GM21717 (cell line): ENCODE measurements at regions not wholly inside any gene's neighbourhood (a gene's known extent, or its start where the extent isn't known, plus 50 kb on each side); places are given as distances from the start of the nearest gene placed in this dataset.
A peak's percentile ranks its signal among the peaks of the same experiment; 100 is the strongest.
"Not testable (repeated sequence)": the region's sequence is repeated elsewhere in the genome, so short reads cannot be mapped to it uniquely, and the experiment has no call there.

Experiments used
- ATAC-seq: cut with Tn5 transposase; IDR thresholded peaks from one replicate; pipeline ENCODE4 v1.9.1; 2021; ENCODE audit warnings: mild to moderate bottlenecking, moderate library complexity; ENCODE audit not compliant: unreplicated experiment

DNA sequence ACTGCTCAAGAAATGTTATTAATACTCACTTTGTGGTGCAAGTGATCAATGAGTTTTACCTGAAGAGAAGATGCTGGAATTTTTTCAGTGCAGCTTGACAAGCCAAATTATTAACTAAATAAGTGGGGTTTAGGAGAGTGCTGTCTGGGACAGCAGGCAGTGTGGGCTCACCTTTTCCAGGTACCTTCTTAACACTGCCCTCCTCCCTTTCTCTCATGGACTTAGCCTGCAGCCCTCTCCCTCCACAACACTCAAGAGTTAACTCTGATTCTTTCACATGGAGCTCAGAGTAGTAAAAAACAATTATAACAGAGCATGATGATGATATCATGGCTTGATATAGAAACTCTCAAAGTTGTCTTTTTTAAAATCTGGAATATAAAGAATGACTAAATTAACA is 404.8 kb upstream of the SLC30A5 start:
- ATAC-seq: no peak

DNA sequence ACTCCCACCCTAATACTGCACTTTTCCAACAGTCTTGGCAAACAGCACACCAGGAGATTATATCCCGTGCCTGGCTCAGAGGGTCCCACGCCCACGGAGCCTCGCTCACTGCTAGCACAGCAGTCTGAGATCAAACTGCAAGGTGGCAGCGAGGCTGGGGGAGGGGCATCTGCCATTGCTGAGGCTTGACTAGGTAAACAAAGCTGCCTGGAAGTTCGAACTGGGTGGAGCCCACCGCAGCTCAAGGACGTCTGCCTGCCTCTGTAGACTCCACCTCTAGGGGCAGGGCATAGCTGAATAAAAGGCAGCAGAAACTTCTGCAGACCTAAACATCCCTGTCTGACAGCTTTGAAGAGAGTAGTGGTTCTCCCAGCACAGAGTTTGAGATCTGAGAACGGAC is 401.9 kb upstream of the SLC30A5 start:
- ATAC-seq: not testable (repeated sequence)

DNA sequence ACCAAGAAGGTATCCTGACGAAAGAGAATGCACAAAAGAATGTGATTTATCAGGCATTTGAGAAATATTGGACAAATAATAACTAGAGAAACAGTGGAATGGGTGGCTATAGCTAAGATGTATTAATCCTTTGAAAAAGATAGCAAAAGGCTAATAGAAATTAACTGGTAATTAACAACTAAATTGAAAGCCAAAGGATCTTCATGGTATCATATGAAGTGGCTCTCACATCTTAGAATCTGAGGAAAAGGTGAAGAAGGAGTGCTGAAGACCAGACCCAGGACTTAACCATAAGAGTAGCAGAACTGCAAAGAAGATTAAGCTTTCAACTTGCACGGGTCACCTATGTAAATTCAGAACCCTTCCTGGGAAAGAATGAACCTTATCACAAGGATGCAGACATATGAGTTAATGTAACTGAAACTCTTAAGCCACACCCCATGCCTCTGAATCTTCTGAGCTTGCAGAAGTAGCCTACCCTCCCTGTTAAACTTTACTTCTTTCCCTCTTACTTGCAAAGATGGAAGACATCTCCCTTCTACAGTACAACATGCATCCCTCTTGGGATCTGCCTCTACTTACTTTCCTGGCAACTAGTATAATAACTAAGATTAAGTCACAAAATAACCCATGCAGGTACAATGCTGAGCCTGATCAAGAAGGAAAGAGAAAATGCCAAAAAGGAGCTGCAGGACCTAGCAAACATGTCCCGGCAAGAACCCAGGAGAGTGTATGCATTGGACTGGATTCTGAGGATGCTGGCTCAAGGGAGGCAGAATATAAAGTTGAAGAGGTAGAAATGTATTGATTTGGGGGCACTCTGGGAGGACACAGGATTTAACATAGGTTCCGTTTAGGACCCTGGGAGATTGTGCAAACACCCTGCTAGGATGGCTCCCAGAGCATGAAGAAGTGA is 395.5 kb upstream of the SLC30A5 start:
- no peak for ATAC-seq

DNA sequence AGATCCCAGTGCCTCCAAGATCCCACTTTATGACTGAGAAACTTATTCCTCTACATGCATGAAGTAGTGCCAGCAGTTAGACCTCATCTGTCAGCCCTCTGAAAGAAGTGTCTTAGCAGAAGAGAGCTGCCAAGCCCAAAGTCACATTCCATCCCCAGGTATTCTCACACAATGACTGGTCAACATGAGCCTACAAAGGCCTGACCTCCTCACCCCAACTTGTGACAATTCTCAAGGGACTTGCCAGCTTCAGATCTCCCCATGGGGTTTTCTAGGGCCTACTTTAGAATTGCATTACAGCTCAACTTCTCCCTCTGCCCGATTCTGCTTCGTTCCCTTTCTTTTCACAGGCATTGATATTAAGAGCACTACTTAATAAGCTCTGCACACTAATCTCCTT is 393.8 kb upstream of the SLC30A5 start:
- no peak for ATAC-seq

DNA sequence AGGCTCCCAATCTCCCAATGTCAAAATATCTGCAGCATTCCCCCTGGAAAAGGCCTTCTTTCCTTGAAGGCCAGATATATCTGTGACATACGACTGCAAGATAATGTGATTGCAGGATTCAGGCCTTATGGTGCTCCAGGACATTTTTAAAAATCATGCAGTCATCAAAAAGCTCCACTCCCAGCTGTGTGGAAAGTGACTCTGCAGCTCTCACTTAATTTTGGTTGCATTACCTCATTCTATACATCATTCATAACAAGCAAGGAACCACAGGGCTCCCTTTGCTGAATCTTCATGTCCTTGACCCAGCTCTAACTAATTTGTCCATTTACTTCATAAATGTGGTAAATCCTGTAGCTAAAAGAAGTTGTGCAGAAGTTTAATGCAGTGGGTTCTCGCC is 386.2 kb upstream of the SLC30A5 start:
- ATAC-seq: no peak

DNA sequence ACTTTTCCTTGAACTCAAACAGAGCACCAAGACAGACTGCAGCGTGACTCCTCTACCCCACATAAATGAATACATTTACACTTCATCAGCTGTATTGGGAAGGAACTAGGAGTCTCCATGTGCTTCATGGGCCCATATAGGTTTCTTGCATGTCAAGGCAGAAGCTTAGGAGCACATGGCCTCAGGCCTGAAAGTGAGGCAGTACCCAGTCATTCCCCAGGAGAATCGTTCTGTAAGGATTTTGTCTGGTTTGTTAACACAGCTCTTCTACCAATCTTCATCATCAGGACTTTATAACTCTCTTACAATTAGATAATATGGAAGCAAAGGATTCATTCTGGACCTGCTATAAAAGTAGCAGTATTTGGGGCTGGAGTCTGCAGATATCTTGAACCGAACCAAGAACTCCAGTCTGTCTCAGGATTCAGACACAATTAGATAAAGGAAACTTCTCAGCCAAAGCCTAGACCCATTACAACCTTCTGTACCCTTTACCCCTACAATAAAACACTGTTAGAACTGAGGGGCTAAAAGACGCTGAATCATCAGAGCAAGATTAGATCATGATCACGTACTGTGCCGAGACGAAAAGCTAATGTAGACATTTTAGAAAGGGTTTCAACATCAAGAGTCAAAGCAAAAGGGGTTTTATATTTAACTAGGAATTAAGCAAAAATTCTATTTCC is 385.5 kb upstream of the SLC30A5 start:
- ATAC-seq: no peak

DNA sequence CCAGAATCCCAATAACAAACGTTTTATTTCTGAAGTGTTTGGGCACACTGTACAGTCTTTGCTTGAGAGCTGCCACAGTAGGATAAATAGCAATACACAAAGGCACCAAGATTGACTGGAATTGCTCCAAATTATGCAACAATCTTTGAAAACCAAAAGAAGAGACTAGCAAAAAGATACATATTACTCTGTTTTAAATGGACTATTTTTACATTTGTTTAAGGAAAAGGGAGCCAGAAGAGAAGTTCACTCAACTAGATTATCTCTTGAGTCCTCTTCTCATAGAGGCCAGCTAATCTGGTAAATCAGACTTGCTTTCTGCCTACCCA is 385.0 kb upstream of the SLC30A5 start:
- ATAC-seq: no peak

DNA sequence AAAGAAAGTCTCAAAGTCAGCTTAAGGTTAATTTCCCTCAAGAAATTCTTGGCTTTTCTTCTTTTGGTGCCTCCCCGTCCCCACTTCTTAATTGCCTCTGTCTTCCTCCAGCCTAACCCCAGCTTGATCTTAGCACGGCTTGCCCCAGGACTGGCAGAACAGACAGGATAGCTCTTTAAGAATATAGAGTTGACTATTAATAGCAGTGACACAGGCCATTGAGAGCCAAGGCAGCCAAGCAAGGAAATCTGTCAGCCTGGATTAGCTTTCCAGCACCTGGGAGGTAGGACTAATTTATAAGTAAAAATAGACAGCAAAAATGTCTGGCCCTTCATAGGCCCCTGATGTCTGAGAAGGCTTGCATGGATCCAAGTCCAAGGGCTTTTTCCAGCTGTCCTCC is 384.6 kb upstream of the SLC30A5 start:
- ATAC-seq: no peak

DNA sequence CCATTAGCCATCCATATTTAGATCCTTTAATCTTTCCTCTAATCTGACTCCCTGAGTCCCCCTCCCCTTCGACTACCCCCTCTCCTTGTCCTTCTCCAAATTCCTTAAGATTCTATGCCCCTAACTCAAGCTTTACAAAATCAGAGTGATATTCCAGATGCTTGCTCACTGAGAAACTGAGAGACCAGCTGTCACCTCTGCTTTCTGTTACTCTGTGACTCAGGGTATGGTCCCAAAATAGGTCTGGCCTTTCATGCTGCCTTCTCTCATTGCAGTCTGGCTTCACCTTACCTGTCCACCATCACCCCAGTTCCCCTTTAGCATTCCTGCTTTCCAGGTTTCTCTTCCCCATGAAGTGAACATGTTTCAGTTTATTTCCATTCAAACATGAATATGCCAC is 383.3 kb upstream of the SLC30A5 start:
- peak; percentile 55 for ATAC-seq

DNA sequence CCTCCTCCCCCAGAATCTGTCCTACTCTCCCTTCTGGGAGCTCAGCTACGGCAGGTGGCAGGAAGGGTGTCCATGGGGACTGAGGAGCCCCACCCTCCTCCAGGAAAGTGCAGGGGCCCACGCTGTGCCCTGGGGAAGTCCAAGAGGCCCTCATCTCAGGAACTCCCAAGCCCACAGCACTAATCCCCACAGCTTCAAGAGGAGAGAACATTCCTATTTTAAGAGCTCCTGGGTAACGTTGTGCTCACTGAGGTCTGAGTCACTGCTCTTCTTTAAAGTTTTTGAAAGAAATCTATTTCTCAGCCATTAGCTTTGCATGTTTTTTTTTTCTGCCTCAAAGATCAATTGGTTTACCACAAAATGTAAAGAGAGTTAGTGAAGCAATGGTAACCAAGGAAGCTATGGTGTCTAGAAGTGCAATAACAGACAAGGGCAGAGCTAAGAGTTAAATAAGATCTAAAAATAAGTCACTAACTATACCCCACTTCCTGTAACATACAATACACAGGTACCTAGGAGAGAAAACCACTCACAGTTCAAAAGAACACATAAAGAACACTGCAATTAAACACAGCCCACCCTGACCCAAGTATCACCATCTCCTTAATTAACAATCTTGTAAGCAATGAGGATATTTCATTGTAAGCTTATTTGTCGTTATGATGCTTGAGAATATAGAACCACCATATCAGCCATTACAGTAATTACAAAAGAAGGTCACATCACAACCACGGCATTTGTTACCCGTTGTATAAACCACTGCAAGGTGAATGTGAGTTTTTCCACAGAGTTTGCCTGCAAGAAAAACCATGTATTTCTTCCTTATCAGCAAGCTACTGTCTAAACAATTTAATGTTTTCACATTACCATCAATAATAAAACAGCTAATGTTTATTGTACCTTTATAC is 382.3 kb upstream of the SLC30A5 start:
- ATAC-seq: peak; percentile 87

DNA sequence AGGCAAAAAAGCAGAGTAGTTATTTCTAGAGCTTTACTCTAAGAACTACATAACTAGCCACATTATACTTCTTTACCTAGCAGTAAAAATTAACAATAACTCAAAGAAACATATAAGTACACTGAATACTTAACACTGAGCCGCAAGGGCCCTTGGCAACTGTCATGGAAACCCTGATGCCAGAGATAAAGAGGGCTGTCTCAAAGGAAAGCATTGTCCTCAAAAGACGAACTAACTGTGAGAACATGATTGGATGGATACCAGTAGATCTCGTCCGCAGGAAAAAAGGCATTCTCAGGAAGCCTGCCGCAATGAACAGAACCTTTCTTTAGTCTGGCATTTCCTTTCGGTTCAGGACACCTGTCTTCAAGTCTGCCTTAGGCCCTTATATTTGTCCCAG is 379.0 kb upstream of the SLC30A5 start:
- no peak for ATAC-seq

DNA sequence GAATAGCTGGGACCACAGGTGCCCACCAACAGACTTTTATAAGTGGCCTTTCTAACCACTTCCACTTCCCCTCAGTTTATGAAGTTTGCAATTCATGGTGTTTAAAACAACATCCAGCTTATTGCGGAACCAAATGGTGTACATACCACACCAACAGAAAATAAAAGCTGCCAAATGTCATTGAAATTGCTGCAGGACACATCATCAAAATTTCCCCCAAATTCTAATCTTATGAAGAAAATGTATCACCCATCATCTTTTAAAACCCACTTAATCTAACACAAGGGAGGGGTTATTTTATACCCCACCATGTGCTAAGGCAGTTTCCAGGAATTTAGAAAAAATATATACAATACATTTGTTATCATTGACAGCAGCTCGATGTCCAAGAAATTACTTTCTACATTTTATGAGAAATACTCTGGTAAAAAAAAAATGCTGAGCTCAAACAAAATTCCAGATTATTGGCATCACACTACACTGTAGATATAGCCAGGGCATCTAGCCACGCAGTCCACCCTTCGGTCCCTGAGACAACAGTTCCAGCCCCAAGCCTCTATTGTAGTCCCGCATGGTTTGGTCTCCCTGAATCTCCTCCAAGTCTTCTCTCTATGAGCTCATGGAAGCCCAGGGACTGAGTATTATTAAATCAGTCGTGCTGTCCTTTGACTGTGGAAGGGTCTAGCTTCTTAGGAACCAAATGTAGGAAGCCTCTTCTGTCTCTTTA is 372.8 kb upstream of the SLC30A5 start:
- no peak for ATAC-seq

DNA sequence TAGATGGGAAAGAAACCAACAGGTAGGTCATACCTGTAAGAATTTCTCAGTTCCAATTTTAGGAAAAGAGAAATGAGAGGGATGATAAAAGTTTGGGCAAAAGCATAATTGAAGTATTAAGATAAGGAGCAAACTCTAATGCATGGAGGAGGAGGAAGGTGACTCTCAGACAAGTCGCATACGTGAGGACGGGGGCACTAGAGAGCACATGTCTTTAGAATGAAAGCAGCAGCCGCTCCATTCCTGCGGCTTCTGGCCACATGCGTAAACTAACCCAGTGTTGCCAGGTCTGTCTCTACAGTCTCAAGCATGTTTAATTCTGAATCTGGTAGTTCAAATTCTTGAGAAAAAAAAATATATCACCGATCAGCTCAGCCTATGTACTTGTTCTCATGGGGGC is 371.5 kb upstream of the SLC30A5 start:
- no peak for ATAC-seq

DNA sequence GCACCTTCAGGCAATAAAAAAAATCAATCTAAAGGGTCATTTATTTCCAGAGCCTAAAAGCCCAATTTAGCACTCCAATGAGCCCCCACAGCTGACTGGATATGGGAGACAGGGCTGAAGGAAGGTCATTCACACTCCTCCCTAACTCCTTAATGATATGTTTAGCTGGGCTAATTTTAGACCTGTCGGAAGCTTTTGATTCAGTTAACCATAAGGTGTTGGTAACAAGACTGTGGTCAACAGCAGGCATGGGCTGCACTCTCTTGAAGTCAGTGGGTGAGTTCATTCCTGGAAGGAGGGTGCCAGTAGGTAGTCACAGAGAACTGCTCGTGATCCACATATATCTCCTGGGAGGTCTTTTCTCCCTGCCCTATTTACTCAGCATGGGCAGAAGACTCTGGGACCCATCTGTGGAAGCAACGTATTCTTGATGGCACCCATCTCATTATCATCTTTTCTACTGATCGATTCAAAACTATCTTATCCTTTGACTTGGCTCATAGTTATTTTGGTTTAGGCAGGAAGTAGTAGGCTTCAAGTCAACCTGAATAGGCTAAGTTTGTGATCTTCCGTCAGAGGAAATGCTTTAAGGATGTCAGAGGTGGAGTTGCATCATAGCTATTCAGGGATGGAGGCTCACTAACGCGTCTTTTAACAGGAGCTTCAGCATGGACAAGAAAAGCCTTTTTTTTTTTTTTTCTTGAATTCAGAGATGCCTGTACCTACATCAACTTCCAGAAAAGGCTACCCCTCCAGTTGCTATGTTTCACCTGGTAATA is 367.7 kb upstream of the SLC30A5 start:
- no peak for ATAC-seq

DNA sequence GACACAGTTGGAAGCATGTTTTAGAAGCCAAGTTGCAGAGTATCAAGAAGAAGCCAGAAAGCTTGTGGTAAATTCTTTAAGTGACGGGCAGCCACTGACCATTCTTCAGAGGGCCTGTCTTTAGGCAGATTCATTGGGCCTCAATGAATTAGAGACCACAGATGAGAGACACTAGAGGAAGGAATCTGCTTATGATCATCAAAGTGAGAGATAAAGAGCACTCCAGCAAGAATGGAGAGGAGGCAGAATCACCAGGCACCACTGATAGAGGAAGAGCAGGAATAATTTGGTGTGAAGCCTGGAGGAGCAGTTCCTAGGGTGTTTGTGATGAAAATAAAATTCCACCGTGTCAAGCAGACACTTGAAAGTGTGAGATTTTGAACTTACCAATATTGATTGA is 365.9 kb upstream of the SLC30A5 start:
- ATAC-seq: no peak

DNA sequence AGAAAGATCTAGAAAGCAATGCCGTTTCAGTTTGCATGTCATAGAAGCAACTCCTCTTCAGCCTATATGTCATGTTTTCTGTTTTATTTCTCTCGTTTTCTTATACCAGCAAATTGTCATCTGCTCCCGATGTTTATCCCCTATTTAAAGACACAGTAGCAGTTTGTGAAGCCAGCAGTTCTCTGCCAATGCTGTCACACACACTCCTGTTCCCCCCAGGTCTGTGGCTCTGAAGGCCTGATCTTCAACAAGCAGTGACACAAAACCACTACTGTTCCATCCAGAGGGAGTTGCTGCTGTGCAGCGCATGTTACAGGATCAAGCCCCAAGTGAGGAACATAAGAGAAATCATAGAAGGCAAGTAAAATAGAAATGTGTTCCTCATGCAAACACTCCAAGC is 364.1 kb upstream of the SLC30A5 start:
- no peak for ATAC-seq

DNA sequence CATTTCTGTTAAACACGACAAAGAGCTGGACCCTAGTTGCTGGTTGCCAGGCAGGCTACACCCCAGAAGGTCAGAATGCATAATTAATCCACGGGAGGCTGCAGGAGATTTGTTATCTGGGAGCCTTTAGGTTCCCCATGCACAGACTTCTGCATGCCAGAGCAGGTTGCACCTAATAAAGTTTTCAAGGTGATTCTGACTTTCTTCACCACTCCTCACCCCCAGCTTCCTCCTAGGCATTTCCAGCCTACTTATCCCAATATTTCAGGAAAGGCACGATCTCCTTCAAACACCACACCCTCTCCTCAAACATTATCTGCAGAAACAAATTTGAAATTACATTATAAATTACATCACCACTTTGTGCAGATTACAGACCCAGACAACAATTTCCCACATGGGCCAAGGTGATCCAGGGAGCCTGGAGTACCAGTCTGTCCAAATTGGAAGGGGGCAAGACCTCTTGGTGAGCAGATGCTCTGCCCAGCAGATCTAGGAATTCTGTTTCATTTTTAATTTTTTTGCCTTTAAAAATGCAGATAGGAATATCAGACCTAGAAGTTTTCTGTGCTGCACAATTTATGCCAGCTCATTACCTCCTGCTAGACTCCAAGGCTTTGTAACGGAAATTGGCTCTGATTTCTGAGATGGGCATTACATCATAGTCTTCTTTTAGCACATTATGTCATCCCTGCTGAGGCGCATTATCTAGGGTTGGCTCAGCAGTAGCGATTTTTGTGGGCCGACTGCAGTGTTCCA is 363.4 kb upstream of the SLC30A5 start:
- ATAC-seq: no peak

DNA sequence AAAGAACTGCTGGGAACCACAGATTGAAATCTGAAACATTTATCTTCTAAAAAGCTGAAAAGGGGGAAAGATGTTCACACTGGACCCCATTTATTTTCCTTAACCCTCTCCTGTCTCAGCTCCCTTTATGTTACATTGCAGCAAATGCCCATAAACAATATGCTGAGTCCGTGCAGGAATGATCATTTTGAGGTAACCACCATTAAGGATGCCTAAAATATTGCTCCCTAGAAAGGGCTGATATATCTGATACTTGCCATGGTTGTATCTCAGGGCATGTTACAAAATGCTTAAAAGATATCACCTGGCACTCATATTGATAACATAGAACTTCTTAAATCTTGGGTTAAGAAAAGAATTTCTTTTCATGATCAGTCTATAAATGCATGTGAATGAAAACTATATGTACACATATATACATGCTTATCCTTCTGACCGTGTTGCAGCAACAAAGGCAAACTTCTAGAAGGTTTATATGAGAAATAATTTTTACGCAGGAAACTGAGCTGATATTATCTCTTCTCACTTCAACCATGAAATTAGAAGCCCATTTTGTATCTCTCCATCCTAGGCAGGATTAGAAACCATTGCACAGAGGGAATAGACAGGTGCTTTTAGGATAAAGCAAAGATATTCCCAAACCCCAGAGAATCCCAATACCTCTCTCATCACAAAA is 362.7 kb upstream of the SLC30A5 start:
- ATAC-seq: no peak

DNA sequence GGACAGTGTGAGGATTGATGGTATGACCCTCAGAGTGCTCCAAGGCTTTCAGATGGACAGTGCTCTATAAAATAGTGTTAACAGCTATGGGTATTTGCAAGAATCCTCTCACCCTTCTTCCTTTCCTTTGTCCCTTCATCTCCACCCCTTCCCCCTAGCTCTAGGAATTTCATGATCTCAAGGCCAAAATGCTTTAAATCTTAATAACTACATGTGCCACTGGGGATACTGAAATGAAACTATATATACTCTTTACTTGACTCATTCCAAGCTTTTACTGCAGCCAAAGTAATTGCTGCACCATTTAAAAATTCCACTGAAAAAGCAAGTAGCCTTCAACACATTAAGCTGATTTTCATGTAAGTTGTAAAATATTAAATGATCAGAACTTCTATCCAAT is 361.6 kb upstream of the SLC30A5 start:
- ATAC-seq: no peak
